Esophagus muscularis mucosa (tissue), 3 donors: ENCODE measurements at regions not wholly inside any gene's neighbourhood (a gene's known extent, or its start where the extent isn't known, plus 50 kb on each side); places are given as distances from the start of the nearest gene placed in this dataset.

Experiments
- CTCF ChIP-seq, 3 experiments: fragments of 200-600 bp in 2 of 3; fragments of 450-650 bp in 1 of 3; sonication (generic) in 2 of 3; IDR thresholded peaks; one replicate each; pipeline ENCODE4 v1.5.1; 2017 to 2019; ENCODE audit warnings: antibody characterized with exemption in 3 of 3, mild to moderate bottlenecking in 2 of 3, moderate library complexity in 1 of 3
- POLR2A ChIP-seq: fragments of 450-650 bp; IDR thresholded peaks from one replicate; pipeline ENCODE4 v1.6.1; 2017; ENCODE audit warnings: antibody characterized with exemption, moderate library complexity, mild to moderate bottlenecking, low read depth
- POLR2AphosphoS5 ChIP-seq, 2 donors: sonication (generic); formaldehyde crosslinking; IDR thresholded peaks; one replicate each; pipeline ENCODE4 v1.6.1; 2017; ENCODE audit warnings: antibody characterized with exemption in 2 of 2

GRCh38 chr6:97468981-97469380, 186.0 kb upstream of the MMS22L start:
- no peak for TF ChIP-seq POLR2A
- TF ChIP-seq POLR2AphosphoS5 (IDR thresholded peaks at IDR 0.05) = no peak
- no peak for TF ChIP-seq CTCF (IDR thresholded peaks at IDR 0.05)
